Activated T-cell treated with anti-CD3 and anti-CD28 coated beads, Interleukin-2, amount 50 U/mL, for 4 hours (primary cell): ENCODE measurements at regions not wholly inside any gene's neighbourhood (a gene's known extent, or its start where the extent isn't known, plus 50 kb on each side); places are given as distances from the start of the nearest gene placed in this dataset.

ENCODE experiments used
- ATAC-seq, 2 donors: fragments of 200-7000 bp; cut with Tn5 transposase; one replicate each; pipeline ENCODE4 v1.10.0; 2021
- DNase-seq: peaks from one replicate; pipeline ENCODE4 v3.0.0-alpha.2; 2020
- H3K27me3 Mint-ChIP-seq: one replicate; pipeline ENCODE4 v1.8.0; 2021; ENCODE audit warnings: low read depth, mixed read lengths
- H3K36me3 Mint-ChIP-seq: one replicate; pipeline ENCODE4 v1.8.0; 2022; ENCODE audit warnings: mixed read lengths; ENCODE audit not compliant: insufficient read depth
- H3K4me1 Mint-ChIP-seq: one replicate; pipeline ENCODE4 v1.8.0; 2021; ENCODE audit warnings: low read depth, mixed read lengths
- H3K4me3 Mint-ChIP-seq: one replicate; pipeline ENCODE4 v1.8.0; 2021; ENCODE audit warnings: mild to moderate bottlenecking, moderate library complexity, mixed read lengths
- H3K9me3 Mint-ChIP-seq: one replicate; pipeline ENCODE4 v1.8.0; 2021; ENCODE audit warnings: mixed read lengths

- H3K27me3 Mint-ChIP-seq, result no peaks in the 10 kb centered on the region
- ATAC-seq (no peak), DNase-seq (no peak)
- H3K4me1 Mint-ChIP-seq, result peaks cover 2% of the 10 kb centered on the region
- no peaks in the 10 kb centered on the region for H3K36me3 Mint-ChIP-seq
- H3K9me3 Mint-ChIP-seq, result no peaks in the 10 kb centered on the region
- H3K4me3 Mint-ChIP-seq, result no peak overlapping the region
Observed at GRCh38 chr18:10315522-10315921, 138.9 kb upstream of the APCDD1 start.

GRCh38 chr18:10316778-10317177 lies 137.7 kb upstream of the APCDD1 start:
- no peak for ATAC-seq
- Mint-ChIP-seq H3K36me3 (no peaks in the 10 kb centered on the region), H3K9me3 (no peaks in the 10 kb centered on the region), H3K4me3 (no peak overlapping the region), H3K27me3 (no peaks in the 10 kb centered on the region), H3K4me1 (peaks cover 2% of the 10 kb centered on the region)
- DNase-seq, result no peak

GRCh38 chr18:10317864-10318690 lies 136.4 kb upstream of the APCDD1 start:
- no peaks in the 10 kb centered on the region for H3K9me3 Mint-ChIP-seq
- ATAC-seq (no peak), DNase-seq (no peak)
- no peak overlapping the region for H3K4me3 Mint-ChIP-seq
- no peaks in the 10 kb centered on the region for H3K36me3 Mint-ChIP-seq
- H3K4me1 Mint-ChIP-seq, result peaks cover 2% of the 10 kb centered on the region
- H3K27me3 Mint-ChIP-seq, result no peaks in the 10 kb centered on the region

GRCh38 chr18:10318691-10318970 lies 135.8 kb upstream of the APCDD1 start:
- no peak for ATAC-seq
- Mint-ChIP-seq H3K4me3 (no peak overlapping the region), H3K36me3 (no peaks in the 10 kb centered on the region), H3K4me1 (peaks cover 2% of the 10 kb centered on the region), H3K9me3 (no peaks in the 10 kb centered on the region), H3K27me3 (no peaks in the 10 kb centered on the region)
- no peak for DNase-seq

DNA sequence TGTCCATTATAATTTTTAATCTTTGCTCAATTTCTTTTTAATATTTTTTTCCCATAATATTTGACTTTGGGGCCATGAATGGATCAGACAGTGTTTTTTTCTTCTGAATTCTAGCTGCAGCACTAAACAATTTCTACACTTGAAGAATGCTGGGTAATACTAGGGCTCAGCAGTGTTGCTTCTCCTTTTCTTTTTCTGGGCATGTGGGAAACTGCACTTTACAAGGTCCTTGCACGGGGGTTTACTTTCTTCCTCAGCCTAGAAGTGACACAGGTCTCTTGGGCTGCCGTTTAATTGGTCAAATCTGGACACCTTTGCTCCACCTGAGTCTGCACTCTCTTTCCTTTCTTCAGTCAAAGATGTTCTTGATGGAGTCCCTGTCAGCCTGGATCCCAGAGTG lies 135.4 kb upstream of the APCDD1 start:
- no peaks in the 10 kb centered on the region for H3K36me3 Mint-ChIP-seq
- DNase-seq (no peak), ATAC-seq (no peak)
- H3K27me3 Mint-ChIP-seq, result no peaks in the 10 kb centered on the region
- H3K9me3 Mint-ChIP-seq, result no peaks in the 10 kb centered on the region
- peaks cover 2% of the 10 kb centered on the region for H3K4me1 Mint-ChIP-seq
- no peak overlapping the region for H3K4me3 Mint-ChIP-seq

DNA sequence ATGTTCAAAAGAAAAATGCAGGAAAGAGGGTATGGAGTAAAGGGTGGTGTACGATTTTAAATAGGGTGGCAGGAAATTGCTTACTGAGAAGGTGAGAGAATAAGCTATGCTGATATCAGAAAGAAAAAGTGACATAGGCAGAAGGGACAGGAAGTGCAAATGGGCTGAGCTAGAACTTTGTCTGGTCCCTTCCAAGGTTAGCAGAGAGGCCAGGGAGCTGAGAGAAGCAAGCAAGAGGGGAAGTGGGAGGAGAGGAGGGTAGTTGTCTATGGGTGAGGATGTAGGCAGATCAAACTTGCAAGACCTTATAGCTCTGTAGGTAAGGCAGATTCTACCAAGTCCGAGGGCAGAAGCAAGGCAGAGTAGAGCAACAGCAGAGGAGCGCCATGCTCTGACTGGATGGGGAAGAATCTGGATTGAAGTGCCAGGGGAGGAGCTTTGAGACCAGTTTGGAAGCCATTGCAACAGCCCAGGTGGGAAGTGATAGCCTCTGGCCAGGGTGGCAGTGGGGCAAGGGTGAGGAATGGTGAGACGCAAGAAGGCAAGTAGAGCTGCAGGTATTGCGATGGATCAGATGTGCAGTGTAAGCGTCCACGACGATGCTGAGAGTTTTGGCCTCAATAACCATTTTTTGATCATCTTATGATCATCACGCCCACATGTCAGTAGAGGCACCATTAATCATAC lies 134.4 kb upstream of the APCDD1 start:
- DNase-seq (no peak), ATAC-seq (no peak)
- Mint-ChIP-seq H3K4me1 (peaks cover 2% of the 10 kb centered on the region), H3K4me3 (no peak overlapping the region), H3K27me3 (no peaks in the 10 kb centered on the region), H3K36me3 (no peaks in the 10 kb centered on the region), H3K9me3 (no peaks in the 10 kb centered on the region)

- DNase-seq (no peak), ATAC-seq (no peak)
- Mint-ChIP-seq H3K4me1 (no peaks in the 10 kb centered on the region), H3K4me3 (no peak overlapping the region), H3K9me3 (no peaks in the 10 kb centered on the region), H3K36me3 (no peaks in the 10 kb centered on the region), H3K27me3 (no peaks in the 10 kb centered on the region)
Observed at GRCh38 chr18:10320791-10321190, 133.6 kb upstream of the APCDD1 start.

GRCh38 chr18:10321576-10321975 lies 132.9 kb upstream of the APCDD1 start:
- Mint-ChIP-seq H3K36me3 (no peaks in the 10 kb centered on the region), H3K4me1 (no peaks in the 10 kb centered on the region), H3K9me3 (no peaks in the 10 kb centered on the region), H3K27me3 (no peaks in the 10 kb centered on the region), H3K4me3 (no peak overlapping the region)
- DNase-seq (no peak), ATAC-seq (no peak)

GRCh38 chr18:10322004-10322403 lies 132.4 kb upstream of the APCDD1 start:
- Mint-ChIP-seq H3K4me3 (no peak overlapping the region), H3K9me3 (no peaks in the 10 kb centered on the region), H3K4me1 (no peaks in the 10 kb centered on the region), H3K36me3 (no peaks in the 10 kb centered on the region), H3K27me3 (no peaks in the 10 kb centered on the region)
- DNase-seq, result no peak
- no peak for ATAC-seq

DNA sequence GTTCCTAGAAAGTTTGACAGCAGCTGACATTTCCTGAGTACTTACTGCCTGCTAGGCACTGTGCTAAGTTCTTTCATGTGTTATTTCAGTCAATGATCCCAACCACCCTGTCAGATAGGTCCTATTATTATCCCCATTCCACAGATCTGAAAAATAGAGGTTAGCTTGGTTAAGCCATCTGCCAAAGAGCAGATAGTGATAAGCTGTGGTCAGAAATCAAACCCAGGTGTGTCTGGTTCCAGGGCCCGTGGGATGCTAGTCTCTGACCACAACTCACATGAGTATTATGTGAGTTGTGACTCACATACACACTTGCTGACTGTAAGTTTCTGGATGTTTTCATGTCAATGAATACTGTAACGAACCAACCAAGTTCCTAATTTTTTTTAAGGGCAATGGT lies 132.0 kb upstream of the APCDD1 start:
- no peaks in the 10 kb centered on the region for H3K4me1 Mint-ChIP-seq
- no peak for ATAC-seq
- no peaks in the 10 kb centered on the region for H3K36me3 Mint-ChIP-seq
- no peaks in the 10 kb centered on the region for H3K9me3 Mint-ChIP-seq
- H3K27me3 Mint-ChIP-seq, result no peaks in the 10 kb centered on the region
- no peak for DNase-seq
- no peak overlapping the region for H3K4me3 Mint-ChIP-seq

- ATAC-seq, result no peak
- Mint-ChIP-seq H3K36me3 (no peaks in the 10 kb centered on the region), H3K9me3 (no peaks in the 10 kb centered on the region), H3K4me3 (no peak overlapping the region), H3K4me1 (no peaks in the 10 kb centered on the region), H3K27me3 (no peaks in the 10 kb centered on the region)
- DNase-seq, result no peak
Observed at GRCh38 chr18:10329101-10329500, 125.3 kb upstream of the APCDD1 start.

GRCh38 chr18:10330428-10330827 lies 124.0 kb upstream of the APCDD1 start:
- DNase-seq (no peak), ATAC-seq (no peak)
- Mint-ChIP-seq H3K4me1 (no peaks in the 10 kb centered on the region), H3K36me3 (no peaks in the 10 kb centered on the region), H3K9me3 (no peaks in the 10 kb centered on the region), H3K4me3 (no peak overlapping the region), H3K27me3 (peaks cover 2% of the 10 kb centered on the region)

GRCh38 chr18:10332452-10332851 lies 122.0 kb upstream of the APCDD1 start:
- H3K9me3 Mint-ChIP-seq, result no peaks in the 10 kb centered on the region
- DNase-seq (no peak), ATAC-seq (no peak)
- H3K27me3 Mint-ChIP-seq, result peaks cover 2% of the 10 kb centered on the region
- no peaks in the 10 kb centered on the region for H3K4me1 Mint-ChIP-seq
- no peaks in the 10 kb centered on the region for H3K36me3 Mint-ChIP-seq
- H3K4me3 Mint-ChIP-seq, result no peak overlapping the region

DNA sequence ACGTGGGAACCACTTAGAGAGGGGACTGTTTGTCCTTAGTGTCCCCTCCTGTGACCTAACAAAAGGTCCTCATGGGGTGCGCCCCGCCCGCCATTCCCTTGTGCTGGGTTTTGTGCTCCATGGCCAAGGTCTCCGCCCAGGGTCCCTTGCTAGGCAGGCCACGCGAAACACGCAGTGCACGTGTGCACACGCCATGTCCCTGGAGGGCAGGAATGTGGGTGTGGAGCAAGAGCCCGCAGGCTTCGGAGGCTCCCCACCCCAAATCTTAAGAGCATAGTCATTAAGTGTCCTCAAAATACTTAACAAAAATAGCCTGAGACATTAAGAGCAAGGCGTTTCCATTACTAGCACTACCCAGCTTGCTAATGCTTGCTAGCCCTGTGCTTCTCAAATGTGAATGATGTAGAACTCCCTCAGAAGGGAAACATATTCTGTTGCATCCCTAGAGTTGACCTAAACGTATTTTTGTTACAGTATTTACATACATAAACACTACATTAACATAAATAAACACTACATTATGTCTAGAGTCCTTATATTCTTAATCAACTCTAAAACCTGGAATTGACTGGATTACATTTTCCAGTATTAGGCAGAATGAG lies 117.6 kb upstream of the APCDD1 start:
- H3K27me3 Mint-ChIP-seq, result peaks cover 2% of the 10 kb centered on the region
- DNase-seq (no peak), ATAC-seq (no peak)
- no peaks in the 10 kb centered on the region for H3K9me3 Mint-ChIP-seq
- no peaks in the 10 kb centered on the region for H3K36me3 Mint-ChIP-seq
- H3K4me3 Mint-ChIP-seq, result no peak overlapping the region
- no peaks in the 10 kb centered on the region for H3K4me1 Mint-ChIP-seq

GRCh38 chr18:10340821-10341220 lies 113.6 kb upstream of the APCDD1 start:
- Mint-ChIP-seq H3K4me1 (no peaks in the 10 kb centered on the region), H3K9me3 (no peaks in the 10 kb centered on the region), H3K36me3 (no peaks in the 10 kb centered on the region), H3K4me3 (no peak overlapping the region), H3K27me3 (no peaks in the 10 kb centered on the region)
- DNase-seq (no peak), ATAC-seq (no peak)
